HepG2 (cell line): ENCODE measurements at regions not wholly inside any gene's neighbourhood (a gene's known extent, or its start where the extent isn't known, plus 50 kb on each side); places are given as distances from the start of the nearest gene placed in this dataset.

ENCODE experiments used
- ATAC-seq: fragments of 200-7000 bp; cut with Tn5 transposase; 3 replicates; pipeline ENCODE4 v1.9.1; 2020; ENCODE audit warnings: mild to moderate bottlenecking, moderate library complexity
- BruUV-seq: library from RNA; stranded (reverse); fragments of 400-500 nt; replicated peaks from 2 replicates; lab custom pipeline; 2021; lab: Mats Ljungman, UMichigan
- CTCF ChIA-PET: fragments of 300-600 bp; formaldehyde crosslinking; extraction: SDS; loops from one replicate; lab custom pipeline; 2021; ENCODE audit warnings: low total read pairs, inconsistent platforms, low intra/inter-chr PET ratio; lab: Yijun Ruan, JAX
- POLR2A ChIA-PET: fragments of 350-600 bp; sonication (Branson Sonifier 250); formaldehyde crosslinking; loops from one replicate; lab custom pipeline; 2020; ENCODE audit warnings: antibody characterized with exemption, inconsistent platforms; lab: Yijun Ruan, JAX
- DNase-seq: peaks from one replicate; pipeline ENCODE4 v3.0.0-alpha.2; 2015; ENCODE audit warnings: low spot score
- FAIRE-seq: peaks from 3 replicates; lab custom pipeline; 2011; peaks lifted over from hg19 to GRCh38; lab: Jason Lieb, UNC
- H2AFZ ChIP-seq: one replicate; pipeline ENCODE4 v1.6.1; 2011; ENCODE audit warnings: low read length, inconsistent platforms
- H3K27ac ChIP-seq: fragments of 300-600 bp; 3 replicates; pipeline ENCODE4 v1.8.0; 2011; ENCODE audit warnings: mixed run types, mild to moderate bottlenecking, mixed read lengths, low read length, inconsistent platforms; ENCODE audit not compliant: insufficient read depth; ENCODE audit errors: extremely low read length
- H3K27me3 ChIP-seq, 2 experiments: fragments of 200-600 bp in 1 of 2; 2 replicates in 1 of 2; 3 replicates in 1 of 2; pipeline versions ENCODE4 v1.6.0 to v1.8.0; 2011; ENCODE audit warnings: low read length in 2 of 2, mild to moderate bottlenecking in 2 of 2, moderate library complexity in 2 of 2, inconsistent platforms in 1 of 2; ENCODE audit not compliant: insufficient read depth in 2 of 2, control insufficient read depth in 1 of 2
- H3K36me3 ChIP-seq, 2 experiments: fragments of 200-600 bp in 1 of 2; replicated peaks in 1 of 2; 2 replicates in 1 of 2; 3 replicates in 1 of 2; pipeline versions ENCODE4 v1.5.1 to v1.8.0; 2011; ENCODE audit warnings: low read length in 2 of 2, inconsistent platforms in 1 of 2; ENCODE audit not compliant: insufficient read depth in 2 of 2, control insufficient read depth in 1 of 2
- H3K4me1 ChIP-seq: 2 replicates; pipeline ENCODE4 v1.5.1; 2012; ENCODE audit warnings: low read length, inconsistent platforms; ENCODE audit not compliant: insufficient read depth
- H3K4me2 ChIP-seq: 2 replicates; pipeline ENCODE4 v1.6.0; 2011; ENCODE audit warnings: low read depth, low read length, inconsistent platforms
- H3K4me3 ChIP-seq, 3 experiments: fragments of 200-600 bp in 1 of 3; sonication (generic), shearing (Covaris generic) in 1 of 3; replicated peaks in 1 of 3; 2 replicates each; pipeline ENCODE4 v1.5.1; 2011 to 2016; ENCODE audit warnings: low read length in 3 of 3, inconsistent platforms in 2 of 3, low read depth in 2 of 3, mild to moderate bottlenecking in 2 of 3, control low read depth in 1 of 3, mixed read lengths in 1 of 3; ENCODE audit not compliant: insufficient read depth in 1 of 3
- H3K79me2 ChIP-seq: one replicate; pipeline ENCODE4 v1.6.1; 2011; ENCODE audit warnings: low read length, inconsistent platforms; ENCODE audit not compliant: insufficient read depth
- H3K9ac ChIP-seq: 2 replicates; pipeline ENCODE4 v1.6.0; 2011; ENCODE audit warnings: mild to moderate bottlenecking, low read depth, low read length, inconsistent platforms; ENCODE audit not compliant: insufficient read depth
- H3K9me3 ChIP-seq: 2 replicates; pipeline ENCODE4 v1.5.1; 2012; ENCODE audit warnings: mild to moderate bottlenecking, low read length
- H4K20me1 ChIP-seq: 2 replicates; pipeline ENCODE4 v1.6.0; 2011; ENCODE audit warnings: inconsistent platforms, mild to moderate bottlenecking, low read length, moderate library complexity; ENCODE audit not compliant: insufficient read depth
- PHF20 ChIP-seq: sonication (generic); formaldehyde crosslinking; IDR thresholded peaks from 2 replicates; pipeline ENCODE4 v1.5.0; 2020; ENCODE audit warnings: mild to moderate bottlenecking, missing genetic modification reagents
- PRMT3 ChIP-seq: sonication (generic); formaldehyde crosslinking; IDR thresholded peaks from 2 replicates; pipeline ENCODE4 v1.8.1; 2022; ENCODE audit warnings: low read depth, mild to moderate bottlenecking, moderate library complexity, missing genetic modification reagents, borderline replicate concordance
- TCF12 ChIP-seq, 2 experiments: fragments of 450-650 bp in 1 of 2; sonication (generic) in 1 of 2; formaldehyde crosslinking in 1 of 2; IDR thresholded peaks; 2 replicates each; pipeline versions ENCODE4 v1.6.1 to v1.8.0; 2017 to 2022; ENCODE audit warnings: antibody characterized with exemption in 1 of 2, mild to moderate bottlenecking in 1 of 2, missing genetic modification reagents in 1 of 2, moderate library complexity in 1 of 2
- ZFP1 ChIP-seq: IDR thresholded peaks from 2 replicates; pipeline ENCODE4 v1.6.1; 2016
- ZNF510 ChIP-seq: sonication (generic); formaldehyde crosslinking; IDR thresholded peaks from 2 replicates; pipeline ENCODE4 v1.4.0; 2020; ENCODE audit warnings: low read depth, mild to moderate bottlenecking, missing genetic modification reagents
- ZNF570 ChIP-seq: sonication (generic); formaldehyde crosslinking; IDR thresholded peaks from 2 replicates; pipeline ENCODE4 v1.4.0; 2020; ENCODE audit warnings: mild to moderate bottlenecking, missing genetic modification reagents, borderline replicate concordance
- ZNF674 ChIP-seq: sonication (generic); formaldehyde crosslinking; IDR thresholded peaks from 2 replicates; pipeline ENCODE4 v1.5.0; 2020; ENCODE audit warnings: low read depth, mild to moderate bottlenecking, missing genetic modification reagents
- WGBS: methylation state at CpG from one replicate; pipeline ENCODE4 v1.1.6; 2017; ENCODE audit warnings: low lambda C conversion rate; 5-methylcytosine and 5-hydroxymethylcytosine counted together
- in situ Hi-C: cut with HindIII; loops from 2 replicates; pipeline ENCODE4 v1.10.0; 2017; ENCODE audit warnings: low pct_unique_long_range_greater_than_20kb; ENCODE audit not compliant: extremely low pct_ligation_motif_present
- intact Hi-C: fragments of 100-400 bp; cut with micrococcal nuclease; formaldehyde crosslinking; loops from one replicate; pipeline ENCODE4 v1.10.0; 2022; ENCODE audit not compliant: unreplicated experiment
- TF ChIP-seq, protein P1 (sequence below): sonication (generic); formaldehyde crosslinking; IDR thresholded peaks from 2 replicates; pipeline ENCODE4 v1.8.0; 2022; ENCODE audit warnings: mild to moderate bottlenecking, missing genetic modification reagents
- TF ChIP-seq, protein P2 (sequence below): sonication (generic); formaldehyde crosslinking; IDR thresholded peaks from 2 replicates; pipeline ENCODE4 v1.5.1; 2020; ENCODE audit warnings: missing genetic modification reagents, mild to moderate bottlenecking, borderline replicate concordance
- TF ChIP-seq, protein P3 (sequence below): sonication (generic); formaldehyde crosslinking; IDR thresholded peaks from 2 replicates; pipeline ENCODE4 v1.4.0; 2020; ENCODE audit warnings: missing genetic modification reagents

DNA sequence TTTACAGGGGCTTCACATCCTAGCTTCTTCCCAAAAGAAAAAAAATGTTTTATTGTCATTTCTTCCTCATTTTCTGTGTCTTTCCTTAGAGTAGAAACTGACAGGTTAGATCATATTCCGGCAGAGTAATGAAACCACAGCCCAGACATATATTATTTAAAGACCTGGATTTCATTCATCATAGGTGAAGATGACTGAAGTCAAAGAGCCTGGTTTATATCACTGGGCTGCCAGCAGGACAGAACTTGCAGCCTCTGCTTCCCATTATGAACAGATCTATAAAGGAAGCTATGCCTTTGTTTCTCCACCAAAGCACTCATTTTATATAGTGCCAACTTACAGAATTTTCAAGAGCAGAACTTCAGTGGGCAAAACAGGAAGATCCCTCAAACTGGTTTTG, 137.9 kb downstream of the METTL4 start:
- H3K4me2 ChIP-seq = no peak overlapping the region
- no peak overlapping the region for H3K27ac ChIP-seq
- CTCF ChIA-PET = no interaction called here
- H3K9me3 ChIP-seq = peaks cover 11% of the 10 kb centered on the region
- H3K79me2 ChIP-seq = no peaks in the 10 kb centered on the region
- DNase-seq = no peak
- POLR2A ChIA-PET = no interaction called here
- H3K4me3 ChIP-seq = no peak overlapping the region
- no peak for TF ChIP-seq ZNF570 (CRISPR knock-in tag)
- no peak for TF ChIP-seq ZNF510 (CRISPR knock-in tag)
- no peak for TF ChIP-seq ZFP1 (CRISPR knock-in tag)
- no peak for TF ChIP-seq PRMT3
- TF ChIP-seq, protein P1, sequence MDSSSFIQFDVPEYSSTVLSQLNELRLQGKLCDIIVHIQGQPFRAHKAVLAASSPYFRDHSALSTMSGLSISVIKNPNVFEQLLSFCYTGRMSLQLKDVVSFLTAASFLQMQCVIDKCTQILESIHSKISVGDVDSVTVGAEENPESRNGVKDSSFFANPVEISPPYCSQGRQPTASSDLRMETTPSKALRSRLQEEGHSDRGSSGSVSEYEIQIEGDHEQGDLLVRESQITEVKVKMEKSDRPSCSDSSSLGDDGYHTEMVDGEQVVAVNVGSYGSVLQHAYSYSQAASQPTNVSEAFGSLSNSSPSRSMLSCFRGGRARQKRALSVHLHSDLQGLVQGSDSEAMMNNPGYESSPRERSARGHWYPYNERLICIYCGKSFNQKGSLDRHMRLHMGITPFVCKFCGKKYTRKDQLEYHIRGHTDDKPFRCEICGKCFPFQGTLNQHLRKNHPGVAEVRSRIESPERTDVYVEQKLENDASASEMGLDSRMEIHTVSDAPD = no peak
- no peak for TF ChIP-seq ZNF674
- no peak for TF ChIP-seq TCF12 (IDR thresholded peaks at IDR 0.05)
- TF ChIP-seq TCF12 (CRISPR knock-in tag; IDR thresholded peaks at IDR 0.05) = no peak
- TF ChIP-seq, protein P2, sequence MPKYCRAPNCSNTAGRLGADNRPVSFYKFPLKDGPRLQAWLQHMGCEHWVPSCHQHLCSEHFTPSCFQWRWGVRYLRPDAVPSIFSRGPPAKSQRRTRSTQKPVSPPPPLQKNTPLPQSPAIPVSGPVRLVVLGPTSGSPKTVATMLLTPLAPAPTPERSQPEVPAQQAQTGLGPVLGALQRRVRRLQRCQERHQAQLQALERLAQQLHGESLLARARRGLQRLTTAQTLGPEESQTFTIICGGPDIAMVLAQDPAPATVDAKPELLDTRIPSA (CRISPR knock-in tag) = no peak
- TF ChIP-seq, protein P3, sequence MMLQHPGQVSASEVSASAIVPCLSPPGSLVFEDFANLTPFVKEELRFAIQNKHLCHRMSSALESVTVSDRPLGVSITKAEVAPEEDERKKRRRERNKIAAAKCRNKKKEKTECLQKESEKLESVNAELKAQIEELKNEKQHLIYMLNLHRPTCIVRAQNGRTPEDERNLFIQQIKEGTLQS = no peak
- no peak for TF ChIP-seq PHF20 (CRISPR knock-in tag)
- ATAC-seq = no peak
- no peaks in the 10 kb centered on the region; a peak in 1 of 5 replicates for H3K27me3 ChIP-seq
- H4K20me1 ChIP-seq = no peaks in the 10 kb centered on the region
- in situ Hi-C loops (no loop called here), intact Hi-C loops (no loop called here)
- H3K36me3 ChIP-seq = no peaks in the 10 kb centered on the region
- FAIRE-seq = no peak
- H3K9ac ChIP-seq = no peak overlapping the region
- WGBS = 3% methylated on average over 1 of the region's 1 CpG
- H2AFZ ChIP-seq = no peak overlapping the region
- BruUV-seq = no TSS peak
- H3K4me1 ChIP-seq = no peaks in the 10 kb centered on the region
